ENCODE measurements at regions not wholly inside any gene's neighbourhood (a gene's known extent, or its start where the extent isn't known, plus 50 kb on each side); places are given as distances from the start of the nearest gene placed in this dataset.
"Not testable (repeated sequence)": the region's sequence is repeated elsewhere in the genome, so short reads cannot be mapped to it uniquely, and the experiment has no call there.

DNA sequence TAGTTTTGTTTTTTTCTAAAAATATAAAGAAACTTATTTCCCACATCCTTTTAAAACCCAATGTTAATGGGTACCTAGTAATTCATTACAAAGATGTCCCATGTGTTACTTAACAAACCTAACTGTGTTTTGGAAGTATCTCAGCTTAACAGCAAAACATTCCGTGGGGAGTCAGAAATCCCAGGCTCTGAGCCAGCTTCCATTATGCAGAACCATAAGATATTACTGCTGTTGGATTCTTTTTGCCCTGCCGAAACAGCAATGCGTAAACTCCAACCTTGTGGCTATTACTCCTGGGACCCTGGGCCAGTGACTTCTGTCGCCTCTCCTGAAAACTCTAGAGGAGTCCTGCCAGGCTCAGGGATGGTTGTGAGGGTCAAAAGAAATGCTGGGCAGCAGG, 174.1 kb downstream of the UXS1 start:
- Histone ChIP-seq H3K36me3 (replicated peaks; ENCODE audit: control insufficient read depth, insufficient read depth, low read length) (no peaks in the 10 kb centered on the region), H3K4me3 (ENCODE audit: insufficient read depth, low read depth, low read length) (no peak overlapping the region), H3K27me3 (ENCODE audit: control insufficient read depth, insufficient read depth, low read length) (no peaks in the 10 kb centered on the region)
- DNase-seq: no peak

DNA sequence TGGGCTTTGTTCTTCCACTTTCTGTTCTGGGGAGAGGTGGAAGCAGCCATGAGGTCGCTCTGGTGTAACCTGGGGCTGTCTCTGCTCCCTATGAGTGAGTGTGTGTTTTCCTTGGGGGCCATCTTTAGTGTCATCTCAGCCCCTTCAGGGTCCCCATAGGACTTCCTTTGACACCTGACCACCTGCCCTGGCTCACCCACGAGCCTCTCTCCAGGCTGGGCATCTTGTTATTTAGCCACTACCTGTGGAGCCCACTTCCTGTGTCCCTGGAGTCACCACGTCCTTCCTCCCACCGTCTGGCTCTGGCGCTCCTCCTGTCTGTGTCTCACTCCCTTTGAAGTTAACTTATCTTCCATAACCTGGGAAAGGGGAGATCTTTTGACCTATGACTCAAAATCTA, 176.0 kb downstream of the UXS1 start:
- Histone ChIP-seq H3K4me3 (ENCODE audit: insufficient read depth, low read depth, low read length) (no peak overlapping the region), H3K27me3 (ENCODE audit: control insufficient read depth, insufficient read depth, low read length) (no peaks in the 10 kb centered on the region), H3K36me3 (replicated peaks; ENCODE audit: control insufficient read depth, insufficient read depth, low read length) (no peaks in the 10 kb centered on the region)
- DNase-seq: no peak

DNA sequence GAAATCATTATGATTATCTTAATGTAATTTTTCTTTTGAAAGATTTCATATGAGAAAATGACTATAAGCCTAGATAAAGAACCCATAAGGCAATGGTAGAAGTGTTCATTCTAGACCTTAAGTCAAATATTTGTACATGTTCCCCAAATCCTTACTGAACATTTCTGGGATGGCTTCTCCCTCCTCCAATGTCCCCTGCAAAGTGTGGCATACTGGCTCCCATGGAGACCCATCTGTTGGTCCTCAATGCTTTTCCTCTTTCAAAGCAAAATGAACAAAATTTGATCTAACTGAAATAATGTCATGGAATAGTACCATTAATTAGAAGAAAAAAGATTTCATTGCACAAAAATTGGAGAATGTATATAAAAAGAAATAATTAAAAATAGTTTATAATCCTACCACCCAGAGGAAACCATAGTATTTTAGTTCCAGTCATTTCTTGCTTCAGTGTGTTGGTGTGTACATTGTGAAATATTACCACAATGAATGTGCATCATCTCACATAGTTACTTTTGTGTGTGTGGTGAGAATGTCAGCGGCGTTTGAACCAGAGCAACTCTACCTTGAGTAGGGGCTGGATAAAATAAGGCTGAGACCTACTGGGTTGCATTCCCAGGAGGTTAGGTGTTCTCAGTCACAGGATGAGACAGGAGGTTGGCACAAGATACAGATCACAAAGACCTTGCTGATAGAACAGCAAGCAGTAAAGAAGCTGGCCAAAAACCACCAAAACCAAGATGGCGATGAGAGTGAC, 181.3 kb downstream of the UXS1 start:
- Histone ChIP-seq H3K36me3 (replicated peaks; ENCODE audit: control insufficient read depth, insufficient read depth, low read length) (no peaks in the 10 kb centered on the region), H3K4me3 (ENCODE audit: insufficient read depth, low read depth, low read length) (no peak overlapping the region), H3K27me3 (ENCODE audit: control insufficient read depth, insufficient read depth, low read length) (no peaks in the 10 kb centered on the region)
- no peak for DNase-seq

DNA sequence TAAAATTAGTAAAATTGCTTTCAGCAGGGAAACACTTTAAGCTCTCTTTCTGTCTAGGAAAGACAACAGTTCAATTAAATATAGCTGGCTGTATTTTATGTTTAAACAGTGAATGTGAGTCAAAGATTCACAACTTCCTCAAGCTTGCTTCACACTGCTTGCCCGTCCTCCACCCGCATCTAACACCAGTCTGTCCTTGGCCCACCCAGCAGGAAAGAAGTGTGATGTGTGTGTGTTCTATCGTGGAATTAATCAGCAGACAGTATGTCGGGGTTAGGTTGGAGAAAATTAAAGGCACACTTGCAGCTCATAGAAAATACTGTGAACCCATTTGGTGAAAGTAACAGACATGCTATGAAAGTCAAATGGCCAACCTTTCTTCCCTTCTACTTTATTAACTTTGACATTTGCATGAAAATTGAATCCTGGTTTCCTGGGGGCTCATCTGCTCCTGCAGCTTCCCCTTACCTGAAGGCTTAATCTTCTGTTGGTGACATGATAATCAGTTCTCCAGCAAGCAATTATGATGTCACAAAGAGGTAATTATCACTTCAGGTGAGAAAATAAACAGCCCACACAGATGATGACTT, 182.0 kb downstream of the UXS1 start:
- no peaks in the 10 kb centered on the region for H3K36me3 ChIP-seq (replicated peaks; ENCODE audit: control insufficient read depth, insufficient read depth, low read length)
- H3K4me3 ChIP-seq (ENCODE audit: insufficient read depth, low read depth, low read length): no peak overlapping the region
- DNase-seq: peak; percentile 16
- no peaks in the 10 kb centered on the region for H3K27me3 ChIP-seq (ENCODE audit: control insufficient read depth, insufficient read depth, low read length)

DNA sequence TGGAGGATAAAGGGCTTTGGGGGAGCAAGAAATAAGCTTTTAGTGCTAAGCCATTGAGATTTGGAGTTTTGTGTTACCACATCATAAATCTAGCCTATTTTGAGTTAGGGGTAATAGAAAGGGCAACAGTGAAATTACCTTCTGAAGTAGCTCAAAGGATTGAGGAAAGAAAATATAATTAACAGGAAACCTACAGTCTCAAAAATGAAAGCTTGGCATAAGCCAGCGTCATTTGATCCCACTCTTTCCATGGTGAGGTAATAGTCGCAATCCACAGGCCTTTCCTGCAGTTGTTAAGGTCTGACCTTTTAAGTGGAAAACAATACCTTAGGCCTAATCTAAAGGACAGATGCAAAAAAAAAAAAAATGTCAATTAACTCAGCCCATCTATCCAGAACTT, 182.7 kb downstream of the UXS1 start:
- DNase-seq: no peak
- H3K4me3 ChIP-seq (ENCODE audit: insufficient read depth, low read depth, low read length): no peak overlapping the region
- H3K36me3 ChIP-seq (replicated peaks; ENCODE audit: control insufficient read depth, insufficient read depth, low read length): no peaks in the 10 kb centered on the region
- H3K27me3 ChIP-seq (ENCODE audit: control insufficient read depth, insufficient read depth, low read length): no peaks in the 10 kb centered on the region

DNA sequence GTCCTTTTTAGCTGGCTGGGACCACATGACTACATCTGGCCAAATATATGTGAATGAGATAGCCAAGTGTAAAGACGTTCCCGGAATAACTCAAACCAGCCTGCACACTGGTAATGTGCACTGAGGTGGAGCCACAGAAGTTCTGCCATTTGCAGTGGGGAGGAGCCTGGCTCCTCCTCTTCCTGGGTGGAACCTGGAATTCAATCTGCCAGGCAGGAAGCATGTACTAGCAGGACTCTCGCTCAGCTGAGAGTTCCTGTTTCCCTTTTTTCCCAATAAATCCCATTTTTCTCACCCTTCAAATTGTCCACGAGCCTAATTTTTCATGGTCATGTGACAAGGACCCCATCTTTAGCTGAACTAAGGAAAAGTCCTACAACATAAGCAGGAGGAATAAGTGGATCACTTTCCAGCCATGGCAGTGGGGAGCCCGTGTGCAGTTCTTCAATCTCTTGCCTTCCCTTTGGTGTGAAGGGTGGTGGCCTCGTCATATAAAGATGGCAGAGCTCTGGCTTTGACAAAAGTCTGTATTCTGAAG, 183.2 kb downstream of the UXS1 start:
- DNase-seq: no peak
- Histone ChIP-seq H3K27me3 (ENCODE audit: control insufficient read depth, insufficient read depth, low read length) (no peaks in the 10 kb centered on the region), H3K36me3 (replicated peaks; ENCODE audit: control insufficient read depth, insufficient read depth, low read length) (no peaks in the 10 kb centered on the region), H3K4me3 (ENCODE audit: insufficient read depth, low read depth, low read length) (no peak overlapping the region)

DNA sequence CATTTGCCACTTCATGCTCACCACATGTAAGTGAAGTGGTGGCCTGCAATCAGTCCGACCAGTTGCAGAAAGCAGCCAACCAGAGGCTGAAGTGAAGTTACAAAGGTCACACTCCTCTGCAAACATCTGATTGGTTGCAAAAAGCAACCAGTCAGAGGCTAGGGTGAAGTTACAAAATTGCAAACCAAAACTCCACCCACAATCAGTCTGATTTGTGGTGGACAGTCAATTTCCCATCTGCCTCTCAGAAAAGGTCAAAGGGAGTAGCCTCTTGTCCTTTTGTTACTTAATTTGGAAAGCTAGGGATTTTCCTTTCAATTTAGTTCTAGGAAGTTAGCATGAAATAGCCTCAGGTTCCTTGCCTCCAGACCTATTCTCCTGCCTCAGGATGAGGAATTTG, 185.0 kb downstream of the UXS1 start:
- H3K36me3 ChIP-seq (replicated peaks; ENCODE audit: control insufficient read depth, insufficient read depth, low read length): no peaks in the 10 kb centered on the region
- no peak for DNase-seq
- no peak overlapping the region for H3K4me3 ChIP-seq (ENCODE audit: insufficient read depth, low read depth, low read length)
- H3K27me3 ChIP-seq (ENCODE audit: control insufficient read depth, insufficient read depth, low read length): no peaks in the 10 kb centered on the region

DNA sequence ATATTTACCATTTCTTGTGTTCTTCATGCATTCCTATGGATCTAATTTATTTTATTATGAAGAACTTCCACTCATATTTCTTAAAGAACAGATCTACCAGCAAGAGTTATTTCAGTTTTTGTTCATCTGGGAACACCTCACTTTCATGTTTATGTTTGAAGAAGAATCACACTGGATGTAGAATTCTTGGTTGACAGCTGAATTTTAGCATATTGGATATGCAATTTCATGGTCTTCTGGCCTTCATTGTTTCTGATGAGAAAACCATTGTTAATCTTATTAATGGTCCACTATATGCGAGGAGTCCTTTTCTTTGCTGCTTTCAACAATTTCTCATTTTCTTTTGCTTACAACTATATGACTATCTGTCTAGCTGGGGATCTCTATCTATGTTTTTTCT, 189.2 kb downstream of the UXS1 start:
- Histone ChIP-seq H3K36me3 (replicated peaks; ENCODE audit: control insufficient read depth, insufficient read depth, low read length) (no peaks in the 10 kb centered on the region), H3K4me3 (ENCODE audit: insufficient read depth, low read depth, low read length) (no peak overlapping the region), H3K27me3 (ENCODE audit: control insufficient read depth, insufficient read depth, low read length) (no peaks in the 10 kb centered on the region)
- no peak for DNase-seq

DNA sequence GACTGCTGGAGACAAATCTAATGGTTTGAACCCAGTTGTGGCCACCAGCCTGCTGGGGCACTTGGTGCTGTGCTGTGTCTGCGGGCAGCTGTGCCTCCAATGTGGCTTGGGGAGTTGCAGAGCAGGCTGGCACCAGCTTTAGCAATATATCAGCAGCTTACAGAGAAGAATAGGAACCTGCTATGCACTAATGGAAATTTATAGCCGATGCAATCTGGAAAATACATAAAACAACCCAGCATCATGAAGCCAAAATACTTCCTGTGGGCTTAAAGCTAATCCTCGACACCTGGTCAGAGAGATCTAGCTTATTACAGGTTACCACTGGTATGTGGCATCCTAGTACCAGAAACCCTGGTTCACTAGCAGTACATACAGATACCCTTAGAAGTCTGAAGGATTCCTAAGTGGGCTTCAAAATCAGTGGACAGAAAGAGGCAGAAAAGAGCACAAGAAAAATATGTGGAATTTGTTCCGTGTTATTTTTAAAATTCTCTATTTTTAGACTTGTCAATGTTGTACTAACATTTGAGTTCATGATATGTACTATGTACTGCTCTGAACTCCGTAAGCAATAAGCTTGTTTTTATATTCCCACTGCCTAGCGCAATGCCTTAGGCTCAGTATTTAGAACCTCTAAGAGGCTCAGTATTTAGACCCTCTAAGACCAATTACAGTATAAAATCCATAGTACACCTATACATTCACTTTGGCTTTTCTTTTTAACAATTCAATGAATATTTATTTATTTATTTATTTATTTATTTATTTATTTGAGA, 194.7 kb downstream of the UXS1 start:
- no peak for DNase-seq
- no peaks in the 10 kb centered on the region for H3K36me3 ChIP-seq (replicated peaks; ENCODE audit: control insufficient read depth, insufficient read depth, low read length)
- no peak overlapping the region for H3K4me3 ChIP-seq (ENCODE audit: insufficient read depth, low read depth, low read length)
- no peaks in the 10 kb centered on the region for H3K27me3 ChIP-seq (ENCODE audit: control insufficient read depth, insufficient read depth, low read length)

DNA sequence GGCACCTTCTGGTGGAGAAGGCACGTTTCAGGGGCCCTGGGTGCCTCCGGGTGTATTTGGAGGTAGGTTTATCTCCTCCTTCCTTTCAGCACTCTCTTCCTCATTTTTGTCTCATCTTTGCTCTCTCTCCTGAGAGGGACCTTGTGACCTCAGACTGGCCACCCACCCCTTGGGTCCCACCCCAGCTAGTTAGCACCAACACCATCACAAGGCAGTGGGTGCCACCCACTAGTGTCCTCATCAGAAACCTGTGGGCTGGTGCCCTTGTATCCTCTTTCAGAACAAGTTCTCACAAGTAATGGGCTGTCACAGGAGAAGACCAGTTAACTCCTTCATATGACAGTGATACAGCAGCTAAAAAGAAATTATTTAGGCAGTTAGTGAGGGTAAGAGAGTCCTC, 196.4 kb downstream of the UXS1 start:
- Histone ChIP-seq H3K4me3 (ENCODE audit: insufficient read depth, low read depth, low read length) (no peak overlapping the region), H3K36me3 (replicated peaks; ENCODE audit: control insufficient read depth, insufficient read depth, low read length) (no peaks in the 10 kb centered on the region), H3K27me3 (ENCODE audit: control insufficient read depth, insufficient read depth, low read length) (no peaks in the 10 kb centered on the region)
- no peak for DNase-seq

DNA sequence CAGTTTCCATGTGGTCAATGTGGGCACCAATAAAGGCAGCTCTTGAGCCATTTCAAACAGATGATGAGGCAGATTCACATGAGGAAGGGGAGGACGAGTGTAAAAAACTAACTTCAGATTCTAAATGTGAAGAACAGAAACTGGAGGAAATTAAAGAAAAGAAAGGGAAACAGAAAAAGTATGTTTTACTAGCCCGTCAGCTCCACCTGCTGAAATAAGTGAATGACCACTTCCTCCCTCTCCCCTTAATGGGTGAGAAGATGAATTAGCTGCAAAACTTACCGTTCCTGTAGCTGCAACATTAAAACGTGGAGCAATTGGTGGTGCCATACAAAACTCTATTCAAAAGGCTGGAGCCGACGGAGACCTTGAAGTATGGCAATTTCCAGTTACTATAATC, 203.5 kb downstream of the UXS1 start:
- Histone ChIP-seq H3K36me3 (replicated peaks; ENCODE audit: control insufficient read depth, insufficient read depth, low read length) (no peaks in the 10 kb centered on the region), H3K4me3 (ENCODE audit: insufficient read depth, low read depth, low read length) (no peak overlapping the region), H3K27me3 (ENCODE audit: control insufficient read depth, insufficient read depth, low read length) (no peaks in the 10 kb centered on the region)
- no peak for DNase-seq

DNA sequence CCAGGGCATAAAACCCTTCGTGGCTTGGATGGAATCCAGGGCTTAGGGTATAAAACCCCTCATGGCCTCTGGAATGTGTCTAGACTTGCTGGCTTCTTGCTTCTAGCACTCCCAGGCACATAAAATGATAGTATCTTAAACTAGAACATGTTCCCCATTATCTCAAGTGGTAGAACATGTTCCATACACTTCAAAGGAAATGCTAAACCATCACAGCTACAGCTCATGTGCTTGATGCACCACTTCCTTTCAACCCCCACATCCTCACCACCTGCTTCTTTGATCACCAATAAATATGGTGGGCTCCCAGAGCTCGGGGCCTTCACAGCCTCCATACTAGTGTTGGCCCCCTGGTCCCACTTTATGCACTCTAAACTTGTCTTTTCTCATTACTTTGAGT, 204.3 kb downstream of the UXS1 start:
- not testable (repeated sequence) for DNase-seq

DNA sequence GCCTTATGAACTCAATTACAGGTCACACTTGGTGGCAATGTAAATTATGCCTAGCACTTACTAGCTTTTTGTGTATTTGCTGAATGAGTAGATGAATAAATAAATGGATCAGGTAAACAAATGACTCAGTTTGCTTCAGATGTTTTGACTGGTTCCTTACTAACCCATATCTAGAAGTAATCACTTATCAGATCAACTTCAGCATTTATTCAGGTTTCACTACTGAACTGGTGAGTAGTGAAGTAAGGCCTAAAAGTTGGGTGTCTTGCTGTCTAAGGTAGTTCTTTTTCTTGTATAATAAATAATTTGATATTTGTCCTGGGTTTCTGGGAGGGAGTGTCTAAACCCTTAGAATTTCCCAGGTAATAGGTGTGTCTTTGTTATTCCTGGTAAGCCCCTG, 205.0 kb downstream of the UXS1 start:
- Histone ChIP-seq H3K4me3 (ENCODE audit: insufficient read depth, low read depth, low read length) (no peak overlapping the region), H3K27me3 (ENCODE audit: control insufficient read depth, insufficient read depth, low read length) (no peaks in the 10 kb centered on the region), H3K36me3 (replicated peaks; ENCODE audit: control insufficient read depth, insufficient read depth, low read length) (no peaks in the 10 kb centered on the region)
- no peak for DNase-seq

More for the DNA sequence above, 204.3 kb downstream of the UXS1 start:
- not testable (repeated sequence) for H3K4me3 ChIP-seq (ENCODE audit: insufficient read depth, low read depth, low read length); H3K36me3 ChIP-seq (replicated peaks; ENCODE audit: control insufficient read depth, insufficient read depth, low read length); H3K27me3 ChIP-seq (ENCODE audit: control insufficient read depth, insufficient read depth, low read length)

DNA sequence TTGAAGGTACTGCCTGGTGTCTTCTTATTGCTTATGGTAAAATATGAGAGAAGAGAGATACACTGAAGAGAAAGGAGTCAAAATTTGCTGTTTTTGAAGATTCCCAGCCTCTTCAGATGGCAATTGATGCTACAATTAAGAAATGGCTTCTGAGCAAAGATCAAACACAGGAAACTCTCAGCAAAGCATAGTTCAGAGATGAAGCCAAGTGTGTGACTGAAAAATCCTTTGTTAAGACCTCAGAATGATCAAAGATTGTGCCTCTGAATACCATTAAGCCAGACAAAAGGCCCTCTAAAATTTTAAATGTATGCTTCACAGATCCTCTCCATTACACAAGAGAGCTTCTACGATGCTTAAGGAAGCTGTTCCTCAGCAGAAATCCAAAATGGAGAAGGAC, 216.3 kb downstream of the UXS1 start:
- DNase-seq: no peak
- Histone ChIP-seq H3K36me3 (replicated peaks; ENCODE audit: control insufficient read depth, insufficient read depth, low read length) (no peaks in the 10 kb centered on the region), H3K27me3 (ENCODE audit: control insufficient read depth, insufficient read depth, low read length) (no peaks in the 10 kb centered on the region), H3K4me3 (ENCODE audit: insufficient read depth, low read depth, low read length) (no peak overlapping the region)

DNA sequence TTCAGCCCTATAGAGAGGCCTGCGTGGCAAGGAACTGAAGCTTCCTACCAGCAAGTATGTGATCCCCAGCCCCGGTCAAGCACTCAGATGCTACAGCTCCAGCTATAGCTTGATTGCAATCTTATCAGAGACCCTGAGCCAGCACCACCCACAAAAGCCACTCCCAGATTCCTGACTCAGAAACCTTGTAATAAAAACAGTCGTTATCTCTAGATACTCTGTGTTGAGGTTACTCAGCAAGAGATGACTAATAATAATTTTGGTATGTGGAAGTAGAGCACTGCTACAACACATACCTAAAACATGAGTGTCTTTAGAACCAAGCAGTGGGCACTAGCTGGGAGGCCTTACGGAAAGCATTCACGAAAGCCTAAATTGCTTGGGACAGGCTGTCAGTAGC, 216.9 kb downstream of the UXS1 start:
- no peak for DNase-seq
- no peak overlapping the region for H3K4me3 ChIP-seq (ENCODE audit: insufficient read depth, low read depth, low read length)
- H3K27me3 ChIP-seq (ENCODE audit: control insufficient read depth, insufficient read depth, low read length): no peaks in the 10 kb centered on the region
- H3K36me3 ChIP-seq (replicated peaks; ENCODE audit: control insufficient read depth, insufficient read depth, low read length): no peaks in the 10 kb centered on the region
